OCI-LY3 (cell line): ENCODE measurements at regions not wholly inside any gene's neighbourhood (a gene's known extent, or its start where the extent isn't known, plus 50 kb on each side); places are given as distances from the start of the nearest gene placed in this dataset.

Source experiments
- H2AFZ ChIP-seq: fragments of 200-600, 300-600 bp; shearing (Covaris generic); 2 replicates; pipeline ENCODE4 v1.6.0; 2014; ENCODE audit warnings: antibody characterized with exemption, low read depth, low read length
- H3K27ac ChIP-seq: fragments of 200-600, 300-600 bp; sonication (generic); 2 replicates; pipeline ENCODE4 v1.5.1; 2014; ENCODE audit warnings: mild to moderate bottlenecking, low read length, moderate library complexity, mixed read lengths
- H3K27me3 ChIP-seq: fragments of 200-600, 300-600 bp; sonication (generic); 2 replicates; pipeline ENCODE4 v1.6.1; 2014; ENCODE audit warnings: low read depth, low read length, mixed read lengths
- H3K36me3 ChIP-seq: fragments of 200-600, 300-600 bp; sonication (generic); replicated peaks from 2 replicates; pipeline ENCODE3; 2014; ENCODE audit warnings: low read depth, low read length, mixed read lengths
- H3K4me1 ChIP-seq: fragments of 300-600, 200-600 bp; sonication (generic); 2 replicates; pipeline ENCODE4 v1.6.1; 2014; ENCODE audit warnings: low read length, mixed read lengths
- H3K4me2 ChIP-seq: fragments of 200-600, 300-600 bp; sonication (generic); 2 replicates; pipeline ENCODE4 v1.6.1; 2014; ENCODE audit warnings: low read length, mixed read lengths
- H3K4me3 ChIP-seq: fragments of 300-600, 200-600 bp; sonication (generic); 2 replicates; pipeline ENCODE4 v1.5.1; 2014; ENCODE audit warnings: antibody characterized with exemption, mild to moderate bottlenecking, low read length, moderate library complexity
- H3K79me2 ChIP-seq: fragments of 300-600, 200-600 bp; shearing (Covaris generic); 2 replicates; pipeline ENCODE4 v1.6.1; 2014; ENCODE audit warnings: mild to moderate bottlenecking, low read length, mixed read lengths
- H3K9ac ChIP-seq: fragments of 300-600, 200-600 bp; shearing (Covaris generic); 2 replicates; pipeline ENCODE4 v1.6.0; 2014; ENCODE audit warnings: mild to moderate bottlenecking, low read length, moderate library complexity
- H3K9me3 ChIP-seq: fragments of 200-600, 300-600 bp; shearing (Covaris generic); 2 replicates; pipeline ENCODE4 v1.6.1; 2014; ENCODE audit warnings: low read length, mixed read lengths; ENCODE audit not compliant: insufficient read depth
- H4K20me1 ChIP-seq: fragments of 200-600, 300-600 bp; sonication (generic); 2 replicates; pipeline ENCODE4 v1.6.1; 2016; ENCODE audit warnings: low read length, mixed read lengths; ENCODE audit not compliant: insufficient read depth
- EZH2phosphoT487 ChIP-seq: fragments of 200-600 bp; shearing (Covaris generic); IDR thresholded peaks from 2 replicates; pipeline ENCODE4 v1.6.1; 2018; ENCODE audit warnings: antibody characterized with exemption, mixed run types, low read depth
- TF ChIP-seq, protein P1 (sequence below): fragments of 200-600, 300-600 bp; sonication (generic); IDR thresholded peaks from 2 replicates; pipeline ENCODE4 v1.5.1; 2014; ENCODE audit warnings: antibody characterized with exemption, low read length, low read depth

DNA sequence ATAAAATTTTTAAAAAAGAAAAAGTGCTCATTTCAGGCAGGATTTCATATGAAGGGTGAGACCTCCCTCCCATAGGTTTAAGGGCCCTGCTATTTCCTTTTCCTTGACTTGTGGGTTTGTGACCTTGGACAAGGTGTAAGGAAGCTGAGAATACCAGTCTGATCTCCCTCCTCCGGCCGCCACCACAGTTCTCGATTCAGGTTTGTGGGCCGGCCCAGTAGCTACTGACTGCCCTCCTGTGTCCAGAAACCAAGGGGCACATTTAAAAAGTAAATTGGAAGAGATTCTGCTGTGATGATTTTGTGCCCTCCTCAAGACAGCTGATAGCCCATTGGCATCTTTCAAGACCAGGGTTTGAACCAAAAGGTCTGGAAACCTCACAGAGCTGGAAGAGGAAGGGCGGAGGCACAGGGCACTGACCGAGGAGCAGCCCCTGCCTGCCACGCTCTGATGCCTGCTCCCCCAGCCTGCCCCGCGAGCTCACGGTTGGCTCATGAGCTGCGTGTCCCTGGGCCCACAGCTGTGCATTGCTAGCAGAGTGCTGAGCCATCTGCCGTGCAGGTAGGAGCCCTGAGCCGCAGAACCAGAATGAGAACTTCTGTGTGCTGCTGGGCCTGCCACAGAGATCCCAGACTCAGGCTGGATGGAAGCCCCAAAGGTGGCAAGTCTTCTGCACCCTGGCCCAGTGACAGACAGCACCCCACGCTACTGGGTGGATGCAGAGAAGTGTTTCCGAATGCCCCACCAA lies 348.7 kb downstream of the NPHP4 start:
- no peaks in the 10 kb centered on the region for H3K9me3 ChIP-seq
- H3K36me3 ChIP-seq, result no peaks in the 10 kb centered on the region
- H3K4me1 ChIP-seq, result no peaks in the 10 kb centered on the region
- no peak for TF ChIP-seq EZH2phosphoT487
- TF ChIP-seq, protein P1, sequence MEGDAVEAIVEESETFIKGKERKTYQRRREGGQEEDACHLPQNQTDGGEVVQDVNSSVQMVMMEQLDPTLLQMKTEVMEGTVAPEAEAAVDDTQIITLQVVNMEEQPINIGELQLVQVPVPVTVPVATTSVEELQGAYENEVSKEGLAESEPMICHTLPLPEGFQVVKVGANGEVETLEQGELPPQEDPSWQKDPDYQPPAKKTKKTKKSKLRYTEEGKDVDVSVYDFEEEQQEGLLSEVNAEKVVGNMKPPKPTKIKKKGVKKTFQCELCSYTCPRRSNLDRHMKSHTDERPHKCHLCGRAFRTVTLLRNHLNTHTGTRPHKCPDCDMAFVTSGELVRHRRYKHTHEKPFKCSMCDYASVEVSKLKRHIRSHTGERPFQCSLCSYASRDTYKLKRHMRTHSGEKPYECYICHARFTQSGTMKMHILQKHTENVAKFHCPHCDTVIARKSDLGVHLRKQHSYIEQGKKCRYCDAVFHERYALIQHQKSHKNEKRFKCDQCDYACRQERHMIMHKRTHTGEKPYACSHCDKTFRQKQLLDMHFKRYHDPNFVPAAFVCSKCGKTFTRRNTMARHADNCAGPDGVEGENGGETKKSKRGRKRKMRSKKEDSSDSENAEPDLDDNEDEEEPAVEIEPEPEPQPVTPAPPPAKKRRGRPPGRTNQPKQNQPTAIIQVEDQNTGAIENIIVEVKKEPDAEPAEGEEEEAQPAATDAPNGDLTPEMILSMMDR, result no peak
- H3K4me3 ChIP-seq, result no peak overlapping the region
- H3K9ac ChIP-seq, result no peak overlapping the region
- no peak overlapping the region for H3K27ac ChIP-seq
- H2AFZ ChIP-seq, result no peak overlapping the region
- H3K4me2 ChIP-seq, result no peak overlapping the region
- no peaks in the 10 kb centered on the region for H3K79me2 ChIP-seq
- H4K20me1 ChIP-seq, result no peaks in the 10 kb centered on the region
- H3K27me3 ChIP-seq, result no peaks in the 10 kb centered on the region

DNA sequence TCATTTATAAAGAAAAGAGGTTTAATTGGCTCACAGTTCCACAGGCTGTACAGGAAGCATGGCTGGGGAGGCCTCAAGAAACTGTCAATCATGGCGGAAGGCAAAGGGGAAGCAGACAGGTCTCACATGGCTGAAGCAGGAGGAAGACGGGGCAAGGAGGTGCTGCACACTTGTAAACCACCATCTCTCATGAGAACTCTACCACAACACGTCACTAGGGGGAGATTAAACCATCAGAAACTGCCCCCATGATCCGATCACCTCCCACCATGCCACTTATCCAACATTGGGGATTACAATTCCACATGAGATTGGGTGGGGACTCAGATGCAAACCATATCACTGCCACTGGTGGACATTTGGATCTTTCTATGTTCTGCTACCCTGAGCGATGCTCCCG lies 351.4 kb downstream of the NPHP4 start:
- TF ChIP-seq, protein P1, result no peak
- no peak for TF ChIP-seq EZH2phosphoT487
- no peak overlapping the region for H3K27ac ChIP-seq
- H3K36me3 ChIP-seq, result no peaks in the 10 kb centered on the region
- no peaks in the 10 kb centered on the region for H3K4me1 ChIP-seq
- no peaks in the 10 kb centered on the region for H3K9me3 ChIP-seq
- H3K79me2 ChIP-seq, result no peaks in the 10 kb centered on the region
- no peaks in the 10 kb centered on the region for H4K20me1 ChIP-seq
- no peak overlapping the region for H3K9ac ChIP-seq
- no peak overlapping the region for H3K4me3 ChIP-seq
- H3K4me2 ChIP-seq, result no peak overlapping the region
- H2AFZ ChIP-seq, result no peak overlapping the region
- H3K27me3 ChIP-seq, result 0 out of 2 replicates have a peak, but pooled peaks cover 3% of the 10 kb centered on the region

DNA sequence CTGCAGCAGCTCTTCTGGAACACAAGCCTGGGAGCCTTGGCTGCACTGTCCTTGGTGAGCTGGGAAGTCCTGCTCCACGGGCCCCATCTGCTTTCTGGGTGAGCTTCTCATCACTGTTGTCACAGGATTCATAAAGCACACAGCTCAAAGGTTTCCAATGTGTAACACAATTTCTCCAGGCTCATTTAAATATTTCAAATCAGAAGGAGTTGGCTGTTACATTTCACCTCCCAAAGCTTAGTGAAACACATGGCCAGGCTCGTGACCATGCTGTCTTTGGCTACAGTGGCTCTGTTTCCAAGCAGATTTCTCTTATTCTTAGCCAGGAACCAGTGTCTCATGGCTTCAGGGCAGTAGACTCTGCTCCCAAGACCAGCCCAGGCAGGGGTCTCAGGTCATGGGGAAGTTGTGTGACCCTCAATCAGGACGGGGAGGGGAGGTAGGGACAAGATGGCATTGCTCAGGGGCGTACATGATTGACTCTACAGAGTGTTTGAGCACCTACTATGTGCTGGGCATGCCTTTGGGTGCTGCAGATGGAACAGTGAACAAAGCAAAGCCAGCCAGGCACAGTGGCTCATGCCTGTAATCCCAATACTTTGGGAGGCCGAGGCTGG lies 353.0 kb downstream of the NPHP4 start:
- H3K4me3 ChIP-seq, result no peak overlapping the region
- no peaks in the 10 kb centered on the region for H4K20me1 ChIP-seq
- no peak overlapping the region for H3K27ac ChIP-seq
- no peaks in the 10 kb centered on the region for H3K9me3 ChIP-seq
- H3K79me2 ChIP-seq, result no peaks in the 10 kb centered on the region
- no peak overlapping the region for H3K9ac ChIP-seq
- H3K4me2 ChIP-seq, result no peak overlapping the region
- H2AFZ ChIP-seq, result no peak overlapping the region
- no peak for TF ChIP-seq EZH2phosphoT487
- TF ChIP-seq, protein P1, result no peak
- no peaks in the 10 kb centered on the region for H3K4me1 ChIP-seq
- no peaks in the 10 kb centered on the region for H3K36me3 ChIP-seq
- 0 out of 2 replicates have a peak, but pooled peaks cover 3% of the 10 kb centered on the region for H3K27me3 ChIP-seq

DNA sequence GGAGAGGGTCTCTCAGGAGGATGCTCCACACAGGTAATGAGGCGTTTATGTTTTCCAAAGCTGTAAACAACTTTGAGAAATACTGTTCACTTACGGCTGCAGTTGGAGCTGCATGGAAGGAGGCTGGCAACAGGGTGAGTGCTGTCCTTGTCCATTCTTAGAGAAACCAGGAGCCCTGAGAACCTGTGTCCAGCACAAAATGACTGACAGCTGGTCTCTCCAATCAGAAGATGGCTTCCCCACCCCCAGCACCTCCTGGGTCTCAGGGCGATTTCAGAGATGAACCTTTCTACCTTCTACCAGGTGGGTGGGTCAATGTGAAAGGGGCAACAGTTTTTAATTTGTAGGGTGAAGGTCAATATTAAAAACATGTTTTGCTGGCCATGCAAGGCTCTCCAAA lies 353.6 kb downstream of the NPHP4 start:
- no peak overlapping the region for H3K27ac ChIP-seq
- H3K4me1 ChIP-seq, result no peaks in the 10 kb centered on the region
- H3K36me3 ChIP-seq, result no peaks in the 10 kb centered on the region
- no peaks in the 10 kb centered on the region for H4K20me1 ChIP-seq
- H3K4me2 ChIP-seq, result no peak overlapping the region
- no peak overlapping the region for H2AFZ ChIP-seq
- no peak overlapping the region for H3K9ac ChIP-seq
- 0 out of 2 replicates have a peak, but pooled peaks cover 3% of the 10 kb centered on the region for H3K27me3 ChIP-seq
- no peaks in the 10 kb centered on the region for H3K79me2 ChIP-seq
- no peaks in the 10 kb centered on the region for H3K9me3 ChIP-seq
- H3K4me3 ChIP-seq, result no peak overlapping the region
- TF ChIP-seq, protein P1, result no peak
- TF ChIP-seq EZH2phosphoT487, result no peak
